Right cardiac atrium (tissue), 5 donors: ENCODE measurements at regions not wholly inside any gene's neighbourhood (a gene's known extent, or its start where the extent isn't known, plus 50 kb on each side); places are given as distances from the start of the nearest gene placed in this dataset.
"Not testable (repeated sequence)": the region's sequence is repeated elsewhere in the genome, so short reads cannot be mapped to it uniquely, and the experiment has no call there.

Experiments used
- ATAC-seq, 2 donors: fragments of 200-7000 bp; cut with Tn5 transposase; one replicate each; pipeline versions ENCODE4 v1.8.0 to v1.9.1; 2020; ENCODE audit warnings: moderate library complexity in 2 of 2, mild to moderate bottlenecking in 1 of 2
- DNase-seq, 3 donors: peaks; one replicate each; pipeline ENCODE4 v3.0.0-alpha.2; 2020
- H3K27ac ChIP-seq: one replicate; pipeline ENCODE4 v1.5.1; 2013; ENCODE audit warnings: mild to moderate bottlenecking, low read length, control low read depth, moderate library complexity
- H3K27me3 ChIP-seq: one replicate; pipeline ENCODE4 v1.6.1; 2013; ENCODE audit not compliant: control insufficient read depth, insufficient read depth
- H3K4me1 ChIP-seq: one replicate; pipeline ENCODE4 v1.6.1; 2013; ENCODE audit warnings: low read length; ENCODE audit not compliant: control insufficient read depth, insufficient read depth
- H3K4me3 ChIP-seq: one replicate; pipeline ENCODE4 v1.5.1; 2013; ENCODE audit warnings: low read length, control low read depth
- H3K9me3 ChIP-seq: one replicate; pipeline ENCODE4 v1.6.1; 2013; ENCODE audit warnings: low read length; ENCODE audit not compliant: control insufficient read depth
- WGBS: extraction: QIAGEN DNeasy Blood & Tissue Kit; methylation state at CpG from one replicate; pipeline ENCODE4 v1.1.7; 2013; 5-methylcytosine and 5-hydroxymethylcytosine counted together
- intact Hi-C, 4 donors: fragments of 100-400 bp; cut with DNase I; formaldehyde crosslinking; loops; one replicate each; pipeline versions ENCODE4 v1.11.0 to v1.14.0; 2022 to 2023
- donor health status: healthy with polysubstance abuse.
- donor health status: DM: no; HTN: yes; CAD: no.
- donor health status: DM: no; HTN: no; CAD: no.
- donor health status: DM: no; HTN: yes; CAD: no; lungs with severe emphysema.
- donor health status: DM: yes; HTN: yes; CAD: no.

GRCh38 chr3:73827204-73827603 lies 202.5 kb upstream of the PDZRN3 start:
- Histone ChIP-seq H3K4me1 (peaks cover 5% of the 10 kb centered on the region), H3K9me3 (no peaks in the 10 kb centered on the region), H3K27ac (peak overlapping the region; percentile 33), H3K27me3 (no peaks in the 10 kb centered on the region), H3K4me3 (no peak overlapping the region)
- peak; percentile 75 to 83 for ATAC-seq
- no peak for DNase-seq
- 50% methylated on average over 2 of the region's 2 CpGs for WGBS
- intact Hi-C loops, result no loop called here

GRCh38 chr3:73820896-73821295 lies 196.2 kb upstream of the PDZRN3 start:
- H3K9me3 ChIP-seq, intact Hi-C loops, H3K4me3 ChIP-seq, H3K27me3 ChIP-seq, ATAC-seq, H3K27ac ChIP-seq, H3K4me1 ChIP-seq, DNase-seq: not testable (repeated sequence)

- 89% methylated on average over 1 of the region's 1 CpG for WGBS
- Histone ChIP-seq H3K27me3 (no peaks in the 10 kb centered on the region), H3K27ac (no peak overlapping the region), H3K4me1 (no peaks in the 10 kb centered on the region), H3K9me3 (no peaks in the 10 kb centered on the region), H3K4me3 (no peak overlapping the region)
- intact Hi-C loops, result no loop called here
- ATAC-seq, result no peak
- DNase-seq, result no peak
These were observed 195.7 kb upstream of the PDZRN3 start for GRCh38 chr3:73820431-73820830.

- no peak for DNase-seq
- 97% methylated on average over 1 of the region's 1 CpG for WGBS
- no peak overlapping the region for H3K27ac ChIP-seq
- intact Hi-C loops, result no loop called here
- no peak overlapping the region for H3K4me3 ChIP-seq
- H3K27me3 ChIP-seq, result no peaks in the 10 kb centered on the region
- H3K4me1 ChIP-seq, result no peaks in the 10 kb centered on the region
- ATAC-seq, result no peak
- no peaks in the 10 kb centered on the region for H3K9me3 ChIP-seq
These were observed 191.2 kb upstream of the PDZRN3 start for GRCh38 chr3:73815966-73816365.

GRCh38 chr3:73813692-73814292 lies 189.1 kb upstream of the PDZRN3 start:
- intact Hi-C loops, result no loop called here
- no peak for ATAC-seq
- H3K9me3 ChIP-seq, result no peaks in the 10 kb centered on the region
- no peak overlapping the region for H3K4me3 ChIP-seq
- no peaks in the 10 kb centered on the region for H3K4me1 ChIP-seq
- DNase-seq, result no peak
- no peaks in the 10 kb centered on the region for H3K27me3 ChIP-seq
- 83% methylated on average over 4 of the region's 4 CpGs for WGBS
- H3K27ac ChIP-seq, result no peak overlapping the region

GRCh38 chr3:73813291-73813690 lies 188.6 kb upstream of the PDZRN3 start:
- no peak overlapping the region for H3K4me3 ChIP-seq

GRCh38 chr3:73812054-73812453 lies 187.3 kb upstream of the PDZRN3 start:
- no peak overlapping the region for H3K4me3 ChIP-seq
- no peaks in the 10 kb centered on the region for H3K27me3 ChIP-seq
- DNase-seq (no peak), ATAC-seq (no peak)
- H3K4me1 ChIP-seq, result peaks cover 2% of the 10 kb centered on the region
- intact Hi-C loops, result no loop called here
- H3K9me3 ChIP-seq, result no peaks in the 10 kb centered on the region
- 93% methylated on average over 3 of the region's 3 CpGs for WGBS
- no peak overlapping the region for H3K27ac ChIP-seq

More at GRCh38 chr3:73813291-73813690, 188.6 kb upstream of the PDZRN3 start:
- no peaks in the 10 kb centered on the region for H3K27me3 ChIP-seq
- H3K4me1 ChIP-seq, result no peaks in the 10 kb centered on the region
- DNase-seq (no peak), ATAC-seq (peak; percentile 41 to 50)
- intact Hi-C loops, result no loop called here
- no peak overlapping the region for H3K27ac ChIP-seq
- 33% methylated on average over 5 of the region's 5 CpGs for WGBS
- H3K9me3 ChIP-seq, result no peaks in the 10 kb centered on the region

- H3K4me3 ChIP-seq, result no peak overlapping the region
These were observed 184.2 kb upstream of the PDZRN3 start for GRCh38 chr3:73808862-73809509.

GRCh38 chr3:73805435-73805834 lies 180.7 kb upstream of the PDZRN3 start:
- Histone ChIP-seq H3K4me1 (peaks cover 2% of the 10 kb centered on the region), H3K4me3 (no peak overlapping the region), H3K9me3 (no peaks in the 10 kb centered on the region), H3K27me3 (no peaks in the 10 kb centered on the region), H3K27ac (no peak overlapping the region)
- peak; percentile 96 to 97 for ATAC-seq
- WGBS, result 17% methylated on average over 3 of the region's 3 CpGs
- intact Hi-C loops, result no loop called here
- peak; percentile 73 to 89 (median 77) for DNase-seq

More at GRCh38 chr3:73808862-73809509, 184.2 kb upstream of the PDZRN3 start:
- H3K27ac ChIP-seq, result no peak overlapping the region
- intact Hi-C loops, result no loop called here
- WGBS, result 68% methylated on average over 12 of the region's 12 CpGs
- no peaks in the 10 kb centered on the region for H3K9me3 ChIP-seq
- H3K4me1 ChIP-seq, result peaks cover 2% of the 10 kb centered on the region
- no peak for DNase-seq
- H3K27me3 ChIP-seq, result no peaks in the 10 kb centered on the region
- no peak for ATAC-seq

- DNase-seq (no peak), ATAC-seq (no peak)
- 83% methylated on average over 6 of the region's 6 CpGs for WGBS
- peaks cover 2% of the 10 kb centered on the region for H3K4me1 ChIP-seq
- H3K9me3 ChIP-seq, result no peaks in the 10 kb centered on the region
- no peaks in the 10 kb centered on the region for H3K27me3 ChIP-seq
- H3K27ac ChIP-seq, result no peak overlapping the region
- intact Hi-C loops, result no loop called here
- H3K4me3 ChIP-seq, result no peak overlapping the region
These were observed 179.5 kb upstream of the PDZRN3 start for GRCh38 chr3:73804204-73804603.

GRCh38 chr3:73801444-73801843 lies 176.7 kb upstream of the PDZRN3 start:
- DNase-seq, result no peak
- ATAC-seq, result no peak
- Histone ChIP-seq H3K4me3 (no peak overlapping the region), H3K4me1 (no peaks in the 10 kb centered on the region), H3K27ac (no peak overlapping the region), H3K27me3 (no peaks in the 10 kb centered on the region), H3K9me3 (no peaks in the 10 kb centered on the region)
- 94% methylated on average over 2 of the region's 2 CpGs for WGBS
- intact Hi-C loops, result no loop called here
